ENCODE measurements at regions not wholly inside any gene's neighbourhood (a gene's known extent, or its start where the extent isn't known, plus 50 kb on each side); places are given as distances from the start of the nearest gene placed in this dataset.

- TF ChIP-seq, protein P1, sequence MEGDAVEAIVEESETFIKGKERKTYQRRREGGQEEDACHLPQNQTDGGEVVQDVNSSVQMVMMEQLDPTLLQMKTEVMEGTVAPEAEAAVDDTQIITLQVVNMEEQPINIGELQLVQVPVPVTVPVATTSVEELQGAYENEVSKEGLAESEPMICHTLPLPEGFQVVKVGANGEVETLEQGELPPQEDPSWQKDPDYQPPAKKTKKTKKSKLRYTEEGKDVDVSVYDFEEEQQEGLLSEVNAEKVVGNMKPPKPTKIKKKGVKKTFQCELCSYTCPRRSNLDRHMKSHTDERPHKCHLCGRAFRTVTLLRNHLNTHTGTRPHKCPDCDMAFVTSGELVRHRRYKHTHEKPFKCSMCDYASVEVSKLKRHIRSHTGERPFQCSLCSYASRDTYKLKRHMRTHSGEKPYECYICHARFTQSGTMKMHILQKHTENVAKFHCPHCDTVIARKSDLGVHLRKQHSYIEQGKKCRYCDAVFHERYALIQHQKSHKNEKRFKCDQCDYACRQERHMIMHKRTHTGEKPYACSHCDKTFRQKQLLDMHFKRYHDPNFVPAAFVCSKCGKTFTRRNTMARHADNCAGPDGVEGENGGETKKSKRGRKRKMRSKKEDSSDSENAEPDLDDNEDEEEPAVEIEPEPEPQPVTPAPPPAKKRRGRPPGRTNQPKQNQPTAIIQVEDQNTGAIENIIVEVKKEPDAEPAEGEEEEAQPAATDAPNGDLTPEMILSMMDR (IDR thresholded peaks at IDR 0.05): no peak
- TF ChIP-seq POLR2A (IDR thresholded peaks at IDR 0.05): no peak
- TF ChIP-seq POLR2AphosphoS5 (IDR thresholded peaks at IDR 0.05): no peak
Measured at GRCh38 chr14:21734457-21735074, 60.9 kb upstream of the OR4E1 start.
